Right cardiac atrium (tissue), 5 donors: ENCODE measurements at regions not wholly inside any gene's neighbourhood (a gene's known extent, or its start where the extent isn't known, plus 50 kb on each side); places are given as distances from the start of the nearest gene placed in this dataset.

Source experiments
- ATAC-seq, 2 donors: fragments of 200-7000 bp; cut with Tn5 transposase; one replicate each; pipeline versions ENCODE4 v1.8.0 to v1.9.1; 2020; ENCODE audit warnings: moderate library complexity in 2 of 2, mild to moderate bottlenecking in 1 of 2
- DNase-seq, 3 donors: peaks; one replicate each; pipeline ENCODE4 v3.0.0-alpha.2; 2020
- H3K27ac ChIP-seq: one replicate; pipeline ENCODE4 v1.5.1; 2013; ENCODE audit warnings: mild to moderate bottlenecking, low read length, control low read depth, moderate library complexity
- H3K27me3 ChIP-seq: one replicate; pipeline ENCODE4 v1.6.1; 2013; ENCODE audit not compliant: control insufficient read depth, insufficient read depth
- H3K4me1 ChIP-seq: one replicate; pipeline ENCODE4 v1.6.1; 2013; ENCODE audit warnings: low read length; ENCODE audit not compliant: control insufficient read depth, insufficient read depth
- H3K4me3 ChIP-seq: one replicate; pipeline ENCODE4 v1.5.1; 2013; ENCODE audit warnings: low read length, control low read depth
- H3K9me3 ChIP-seq: one replicate; pipeline ENCODE4 v1.6.1; 2013; ENCODE audit warnings: low read length; ENCODE audit not compliant: control insufficient read depth
- WGBS: extraction: QIAGEN DNeasy Blood & Tissue Kit; methylation state at CpG from one replicate; pipeline ENCODE4 v1.1.7; 2013; 5-methylcytosine and 5-hydroxymethylcytosine counted together
- intact Hi-C, 4 donors: fragments of 100-400 bp; cut with DNase I; formaldehyde crosslinking; loops; one replicate each; pipeline versions ENCODE4 v1.11.0 to v1.14.0; 2022 to 2023
- donor health status: healthy with polysubstance abuse.
- donor health status: DM: no; HTN: yes; CAD: no.
- donor health status: DM: no; HTN: no; CAD: no.
- donor health status: DM: no; HTN: yes; CAD: no; lungs with severe emphysema.
- donor health status: DM: yes; HTN: yes; CAD: no.

DNA sequence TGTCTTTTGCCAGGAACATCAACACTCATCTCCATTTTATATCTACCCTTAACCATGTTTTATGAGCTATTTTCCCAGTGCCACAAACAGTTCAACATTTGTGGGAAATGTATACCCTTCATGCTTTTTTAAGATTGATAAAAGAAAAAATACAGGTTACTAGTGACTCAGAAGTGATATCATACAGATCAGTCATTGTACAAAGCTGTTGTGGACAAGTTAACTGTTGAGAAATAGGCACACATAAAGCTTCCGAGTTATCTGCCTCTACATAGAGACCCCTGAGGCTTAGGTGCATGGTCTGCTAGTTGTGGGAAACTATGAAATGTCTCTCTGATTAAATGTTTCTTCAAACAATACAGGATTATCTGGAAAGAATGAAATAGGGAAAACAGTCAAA lies 96.3 kb downstream of the LSM5 start:
- H3K4me1 ChIP-seq, result no peaks in the 10 kb centered on the region
- no peak overlapping the region for H3K27ac ChIP-seq
- DNase-seq (no peak), ATAC-seq (no peak)
- H3K9me3 ChIP-seq, result no peaks in the 10 kb centered on the region
- H3K4me3 ChIP-seq, result no peak overlapping the region
- no peaks in the 10 kb centered on the region for H3K27me3 ChIP-seq
- WGBS, result 59% methylated on average over 1 of the region's 1 CpG
- intact Hi-C loops, result no loop called here

DNA sequence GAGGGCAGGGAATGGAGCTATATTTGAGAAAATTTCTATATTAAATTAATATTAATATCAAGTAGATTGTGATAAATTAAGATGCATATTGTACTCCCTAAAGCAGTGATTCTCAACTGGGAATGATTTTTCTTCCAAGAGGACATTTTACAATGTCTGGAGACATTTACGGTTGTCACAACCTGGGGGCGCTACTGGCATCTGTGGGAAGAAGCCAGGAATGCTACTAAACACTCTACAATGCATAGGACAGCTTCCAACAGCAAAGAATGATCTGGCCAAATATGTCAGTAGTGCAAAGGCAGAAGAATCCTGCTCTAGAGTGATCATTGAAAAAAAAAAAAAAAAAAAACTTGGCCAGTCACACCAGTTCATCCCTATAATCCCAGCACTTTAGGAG lies 100.0 kb downstream of the LSM5 start:
- Histone ChIP-seq H3K4me3 (no peak overlapping the region), H3K27ac (no peak overlapping the region), H3K4me1 (no peaks in the 10 kb centered on the region), H3K27me3 (no peaks in the 10 kb centered on the region), H3K9me3 (no peaks in the 10 kb centered on the region)
- no peak for ATAC-seq
- DNase-seq, result no peak
- intact Hi-C loops, result no loop called here
- 26% methylated on average over 2 of the region's 2 CpGs for WGBS

DNA sequence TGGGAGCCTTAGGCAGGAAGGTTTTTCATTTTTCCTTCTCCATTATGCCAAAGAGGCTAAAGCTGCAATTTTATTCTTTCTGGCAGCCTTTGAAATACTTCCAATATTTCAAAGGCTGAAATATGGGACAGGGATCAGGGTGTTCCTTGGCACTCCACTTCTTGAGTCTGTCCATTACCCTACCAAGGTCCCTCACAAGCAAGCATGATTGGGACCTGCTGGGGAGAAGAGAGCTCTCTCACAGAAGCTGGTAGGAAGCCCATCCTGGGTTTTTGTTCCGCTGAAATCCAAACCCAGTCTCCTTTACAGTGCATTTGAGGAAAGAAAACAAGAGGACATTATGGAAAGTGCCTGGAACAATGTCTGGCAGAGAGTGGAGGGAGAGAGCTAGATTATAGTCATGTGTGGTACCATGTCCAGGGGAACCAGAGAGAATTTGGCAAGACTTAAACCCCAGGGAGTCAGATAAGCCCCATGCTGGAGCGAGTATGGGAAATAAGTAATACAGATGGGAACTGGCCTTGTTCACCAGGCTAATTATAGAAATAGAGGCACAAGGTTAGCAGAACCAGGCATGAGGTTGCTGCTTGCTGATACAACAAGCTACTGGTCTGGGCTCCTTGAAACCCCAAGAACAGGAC lies 104.7 kb downstream of the LSM5 start:
- DNase-seq, result peak in 1 of 3 donors; percentile 53
- WGBS, result 41% methylated on average over 2 of the region's 2 CpGs
- peak; percentile 93 to 94 for ATAC-seq
- H3K4me1 ChIP-seq, result no peaks in the 10 kb centered on the region
- H3K27ac ChIP-seq, result no peak overlapping the region
- intact Hi-C loops, result no loop called here
- no peaks in the 10 kb centered on the region for H3K9me3 ChIP-seq
- H3K27me3 ChIP-seq, result no peaks in the 10 kb centered on the region
- H3K4me3 ChIP-seq, result no peak overlapping the region

DNA sequence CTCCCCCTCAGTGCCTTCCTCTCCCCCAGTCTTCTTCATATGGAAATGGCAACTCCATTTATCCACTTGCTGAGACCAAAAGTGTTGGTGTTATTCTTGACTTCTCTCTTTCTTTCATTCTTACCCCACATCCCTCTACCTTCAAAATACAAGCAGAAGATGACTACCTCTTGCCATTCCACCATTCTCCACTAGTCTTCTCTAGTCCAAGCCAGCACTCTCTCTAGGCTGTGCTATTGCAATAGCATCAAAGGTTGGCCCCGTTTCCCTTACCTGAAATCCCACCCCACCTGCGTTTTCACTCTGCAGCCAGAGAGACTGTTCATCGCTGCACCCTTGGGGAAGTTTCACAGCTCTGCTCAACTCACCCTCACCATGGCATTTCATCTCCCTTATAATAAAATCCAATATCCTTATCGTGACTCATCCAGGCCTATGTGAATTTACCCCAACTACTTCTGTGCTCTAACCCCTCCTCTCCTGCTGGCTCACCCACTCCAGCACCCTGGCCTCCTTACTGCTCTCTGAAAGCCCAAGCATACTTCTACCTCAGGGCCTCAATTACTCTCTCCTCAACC lies 109.1 kb downstream of the LSM5 start:
- Histone ChIP-seq H3K27ac (no peak overlapping the region), H3K9me3 (no peaks in the 10 kb centered on the region), H3K4me3 (no peak overlapping the region), H3K27me3 (no peaks in the 10 kb centered on the region), H3K4me1 (no peaks in the 10 kb centered on the region)
- ATAC-seq, result no peak
- no peak for DNase-seq
- WGBS, result 59% methylated on average over 4 of the region's 4 CpGs
- intact Hi-C loops, result no loop called here

DNA sequence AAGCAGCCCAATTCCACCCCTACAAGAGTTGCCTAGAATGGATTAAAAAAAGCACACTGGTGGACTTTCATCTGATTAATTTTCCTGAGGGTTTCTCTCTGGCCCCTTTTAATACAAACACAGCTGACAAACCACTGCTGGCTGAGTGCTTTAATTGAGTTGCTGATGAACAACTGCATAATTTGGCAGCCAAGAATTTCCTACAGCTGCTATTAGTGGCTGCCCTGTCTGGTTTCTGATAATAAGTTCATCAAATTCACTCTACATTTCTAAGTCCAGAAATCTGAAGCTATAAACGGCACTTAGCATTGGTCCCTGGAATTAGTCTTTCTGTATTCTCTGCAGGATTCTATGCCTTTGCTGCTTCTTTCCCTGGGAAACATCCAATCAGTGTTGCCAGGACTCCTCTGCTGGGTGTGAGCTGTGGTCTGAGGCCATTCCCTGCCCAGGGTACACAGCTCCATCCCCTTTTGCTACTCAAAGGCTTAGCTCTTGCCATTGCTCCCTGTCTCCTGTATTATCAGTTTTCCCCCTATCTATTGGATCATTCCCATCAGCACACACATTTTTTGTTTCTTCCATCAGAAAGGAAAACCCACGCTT lies 110.6 kb downstream of the LSM5 start:
- 41% methylated on average over 2 of the region's 2 CpGs for WGBS
- DNase-seq (no peak), ATAC-seq (peak in 1 of 2 donors; percentile 75)
- no peak overlapping the region for H3K27ac ChIP-seq
- no peaks in the 10 kb centered on the region for H3K9me3 ChIP-seq
- H3K4me1 ChIP-seq, result no peaks in the 10 kb centered on the region
- intact Hi-C loops, result no loop called here
- no peak overlapping the region for H3K4me3 ChIP-seq
- H3K27me3 ChIP-seq, result no peaks in the 10 kb centered on the region

DNA sequence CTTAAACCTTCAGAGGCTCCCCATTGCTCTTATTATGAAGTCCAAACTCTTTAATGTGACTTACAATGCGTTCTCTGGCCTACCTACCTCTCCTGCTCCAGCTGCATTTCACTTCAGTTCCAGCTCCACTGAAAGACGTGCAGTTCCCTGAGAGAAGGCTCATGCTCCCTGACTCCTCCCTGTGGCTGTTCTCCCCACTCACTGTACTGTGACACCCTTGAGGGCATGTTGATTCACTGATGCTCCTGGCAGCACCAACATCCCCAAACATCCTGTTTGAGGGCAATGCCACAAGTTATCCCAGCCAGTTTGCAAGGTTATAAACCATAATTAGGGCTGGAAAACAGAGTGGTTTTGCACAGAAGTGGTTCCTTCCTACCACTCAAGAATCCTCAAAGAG lies 111.2 kb downstream of the LSM5 start:
- no peaks in the 10 kb centered on the region for H3K4me1 ChIP-seq
- ATAC-seq, result no peak
- no peak overlapping the region for H3K27ac ChIP-seq
- no peak overlapping the region for H3K4me3 ChIP-seq
- no peaks in the 10 kb centered on the region for H3K9me3 ChIP-seq
- no peak for DNase-seq
- H3K27me3 ChIP-seq, result no peaks in the 10 kb centered on the region
- WGBS, result 36% methylated on average over 2 of the region's 2 CpGs
- intact Hi-C loops, result no loop called here

DNA sequence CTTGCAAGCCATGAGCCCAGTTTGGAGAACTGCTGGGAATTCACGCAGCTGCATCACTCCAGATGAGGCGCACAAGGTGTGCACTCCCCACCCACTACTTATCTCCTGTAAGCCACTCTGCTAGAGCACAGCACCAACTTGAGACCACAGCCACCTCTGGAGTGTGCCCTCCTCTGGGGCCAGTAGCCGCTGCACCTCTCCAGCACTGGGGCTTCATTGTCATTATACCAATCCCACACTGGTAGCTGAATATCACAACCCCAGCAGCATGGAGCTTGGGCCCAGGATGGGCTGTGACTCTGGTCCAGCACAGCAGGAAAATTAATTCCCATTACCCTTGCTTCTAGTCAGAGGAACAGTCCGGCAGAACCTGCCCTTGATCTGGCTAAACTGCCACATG lies 125.6 kb downstream of the LSM5 start:
- Histone ChIP-seq H3K27me3 (peaks cover 2% of the 10 kb centered on the region), H3K9me3 (no peaks in the 10 kb centered on the region), H3K4me3 (no peak overlapping the region), H3K4me1 (no peaks in the 10 kb centered on the region), H3K27ac (no peak overlapping the region)
- ATAC-seq (no peak), DNase-seq (no peak)
- intact Hi-C loops, result no loop called here
- WGBS, result 90% methylated on average over 4 of the region's 4 CpGs

DNA sequence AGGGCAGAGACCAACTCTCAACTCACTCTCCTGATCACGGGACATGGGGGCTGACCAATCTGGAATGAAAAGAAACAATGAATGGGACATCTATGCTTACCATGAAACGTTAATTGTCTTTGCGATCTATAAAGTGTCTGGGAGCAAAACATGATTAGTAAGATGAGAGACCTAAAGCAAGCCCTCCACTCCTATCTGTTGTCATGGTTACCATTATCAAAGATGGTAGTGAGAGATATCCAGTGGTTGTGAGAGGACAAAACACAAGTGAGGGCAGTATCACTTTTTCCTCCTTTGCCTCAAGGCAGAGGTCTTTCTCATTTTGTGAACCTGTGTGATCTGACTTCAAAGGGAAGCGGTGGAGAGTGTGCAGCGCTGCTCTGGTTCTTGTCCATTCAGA lies 130.1 kb downstream of the LSM5 start:
- H3K4me1 ChIP-seq, result no peaks in the 10 kb centered on the region
- ATAC-seq, result no peak
- H3K9me3 ChIP-seq, result no peaks in the 10 kb centered on the region
- H3K27me3 ChIP-seq, result peaks cover 2% of the 10 kb centered on the region
- no peak overlapping the region for H3K4me3 ChIP-seq
- DNase-seq, result no peak
- intact Hi-C loops, result no loop called here
- no peak overlapping the region for H3K27ac ChIP-seq
- WGBS, result 88% methylated on average over 5 of the region's 5 CpGs

DNA sequence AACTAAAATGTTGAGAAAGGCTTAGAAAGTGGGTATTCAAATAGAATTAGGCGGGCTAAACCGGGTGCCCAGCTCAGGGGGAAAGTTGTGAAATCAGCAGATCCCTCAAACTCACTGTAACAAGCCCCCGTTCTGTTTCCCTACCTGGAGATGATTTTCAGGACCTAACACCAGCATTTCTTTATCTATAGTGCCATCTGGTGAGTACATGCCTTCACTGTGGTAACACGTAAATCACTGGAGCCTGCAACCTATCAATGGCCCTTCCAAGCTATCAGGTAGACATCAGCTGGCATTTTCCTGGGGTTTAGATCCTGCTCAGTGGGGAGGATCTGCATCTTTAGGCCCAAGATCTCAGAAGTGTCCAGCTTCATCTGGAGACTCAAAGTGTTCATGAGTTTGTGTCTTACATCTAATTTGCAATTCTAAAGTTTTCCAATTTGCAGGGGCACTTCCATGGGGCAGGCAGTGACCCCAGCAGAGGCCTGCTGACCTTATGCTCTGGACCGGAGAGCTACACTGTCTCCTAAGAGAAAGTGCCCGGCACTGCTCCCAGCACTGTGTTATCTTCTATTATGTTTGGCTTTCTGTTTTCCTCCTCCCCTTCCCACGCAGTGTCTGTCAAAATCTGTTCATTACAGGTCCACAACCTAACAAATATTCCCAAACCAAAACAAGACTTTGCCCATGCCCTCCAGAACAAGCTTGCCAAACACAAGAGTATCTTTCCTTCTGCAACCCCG lies 132.5 kb downstream of the LSM5 start:
- intact Hi-C loops, result no loop called here
- Histone ChIP-seq H3K4me3 (no peak overlapping the region), H3K4me1 (no peaks in the 10 kb centered on the region), H3K27me3 (no peaks in the 10 kb centered on the region), H3K27ac (no peak overlapping the region), H3K9me3 (no peaks in the 10 kb centered on the region)
- 40% methylated on average over 8 of the region's 8 CpGs for WGBS
- peak; percentile 61 to 79 for ATAC-seq
- DNase-seq, result no peak

DNA sequence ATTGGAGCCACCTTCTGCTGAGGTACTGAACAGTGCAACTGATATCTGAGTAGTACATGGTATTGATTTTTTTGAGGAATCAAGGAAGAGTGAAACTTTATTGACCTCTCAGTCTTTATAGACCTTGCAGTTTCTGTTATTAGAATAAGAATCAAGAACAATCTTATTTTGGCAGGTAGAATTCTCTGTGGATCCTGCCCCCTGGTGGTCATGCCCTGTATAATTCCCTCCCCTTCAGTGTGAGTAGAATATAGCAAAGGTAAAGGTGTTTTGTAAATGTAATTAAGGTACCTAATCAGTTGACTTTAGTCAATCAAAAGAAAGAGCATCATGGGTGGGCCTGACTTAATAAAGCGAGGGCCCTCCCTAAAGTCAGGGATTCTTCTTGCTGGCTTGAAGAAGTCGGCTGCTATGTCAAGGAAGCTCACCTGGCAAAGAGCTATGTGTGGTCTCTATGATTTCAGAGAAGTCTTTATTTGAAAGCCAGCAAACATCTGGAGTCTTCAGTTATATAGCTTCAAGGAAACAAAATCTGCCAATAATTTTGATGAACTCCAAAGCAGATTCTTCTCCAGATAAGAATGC lies 142.8 kb downstream of the LSM5 start:
- Histone ChIP-seq H3K4me3 (no peak overlapping the region), H3K27me3 (no peaks in the 10 kb centered on the region), H3K9me3 (no peaks in the 10 kb centered on the region), H3K27ac (no peak overlapping the region), H3K4me1 (no peaks in the 10 kb centered on the region)
- 81% methylated on average over 2 of the region's 2 CpGs for WGBS
- intact Hi-C loops, result loop anchor here in 3 of 4 donors (2.0 to 10.0 kb wide), 3 partner anchors 133 to 603 kb away; no protein-coding TSS in a partner anchor
- DNase-seq (peak in 1 of 3 donors; percentile 59), ATAC-seq (no peak)

DNA sequence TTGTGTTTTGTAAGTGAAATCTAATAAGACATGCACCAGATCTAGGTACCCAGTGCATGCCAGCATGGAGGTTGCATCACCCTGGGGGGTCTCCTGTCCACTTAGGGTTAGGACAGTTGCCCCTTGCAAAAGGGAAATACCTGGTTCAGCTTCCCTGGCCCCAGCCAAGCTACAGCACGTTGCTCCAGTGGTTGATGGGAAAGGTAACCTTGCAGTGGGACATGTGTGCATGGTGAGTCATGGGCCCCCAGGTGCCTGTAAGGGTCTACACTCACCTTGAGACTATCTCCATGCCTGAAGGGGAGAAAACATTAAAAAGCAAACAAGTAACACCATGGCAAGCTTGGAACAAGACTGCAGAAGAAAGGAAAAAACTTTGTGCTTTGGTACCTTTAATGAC lies 143.9 kb downstream of the LSM5 start:
- Histone ChIP-seq H3K9me3 (no peaks in the 10 kb centered on the region), H3K4me1 (no peaks in the 10 kb centered on the region), H3K4me3 (no peak overlapping the region), H3K27ac (no peak overlapping the region), H3K27me3 (no peaks in the 10 kb centered on the region)
- WGBS, result 34% methylated on average over 1 of the region's 1 CpG
- ATAC-seq, result no peak
- intact Hi-C loops, result loop anchor here in 3 of 4 donors (2.0 to 10.0 kb wide), 3 partner anchors 131 to 601 kb away; no protein-coding TSS in a partner anchor
- DNase-seq, result no peak
